HG02970 (cell line): ENCODE measurements at regions not wholly inside any gene's neighbourhood (a gene's known extent, or its start where the extent isn't known, plus 50 kb on each side); places are given as distances from the start of the nearest gene placed in this dataset.
"Not testable (repeated sequence)": the region's sequence is repeated elsewhere in the genome, so short reads cannot be mapped to it uniquely, and the experiment has no call there.

Experiments
- ATAC-seq: cut with Tn5 transposase; IDR thresholded peaks from one replicate; pipeline ENCODE4 v1.9.1; 2021; ENCODE audit warnings: mild to moderate bottlenecking, moderate library complexity, moderate number of reproducible peaks; ENCODE audit not compliant: unreplicated experiment, low FRiP score

- no peak for ATAC-seq
Observed at GRCh38 chr1:95578462-95578861, 344.5 kb downstream of the RWDD3 start.

DNA sequence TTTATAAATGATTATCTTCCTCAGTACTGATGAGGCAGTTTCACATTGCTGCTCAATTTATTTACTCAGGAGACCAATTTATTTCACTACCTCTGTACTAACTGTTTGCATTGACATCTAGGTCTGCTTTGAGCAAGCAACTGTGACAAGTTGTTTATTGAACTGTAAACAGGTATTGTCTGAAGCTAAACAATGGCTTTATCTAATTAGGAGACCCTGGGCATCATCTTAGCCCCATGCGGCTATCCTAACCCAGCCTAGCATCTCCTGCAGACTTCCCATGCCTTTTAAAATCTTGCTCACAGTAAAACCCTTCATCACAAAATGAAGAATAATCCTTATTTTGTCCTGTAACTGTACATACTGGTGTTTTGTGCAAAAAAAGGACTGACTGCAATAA lies 348.2 kb downstream of the RWDD3 start:
- no peak for ATAC-seq

DNA sequence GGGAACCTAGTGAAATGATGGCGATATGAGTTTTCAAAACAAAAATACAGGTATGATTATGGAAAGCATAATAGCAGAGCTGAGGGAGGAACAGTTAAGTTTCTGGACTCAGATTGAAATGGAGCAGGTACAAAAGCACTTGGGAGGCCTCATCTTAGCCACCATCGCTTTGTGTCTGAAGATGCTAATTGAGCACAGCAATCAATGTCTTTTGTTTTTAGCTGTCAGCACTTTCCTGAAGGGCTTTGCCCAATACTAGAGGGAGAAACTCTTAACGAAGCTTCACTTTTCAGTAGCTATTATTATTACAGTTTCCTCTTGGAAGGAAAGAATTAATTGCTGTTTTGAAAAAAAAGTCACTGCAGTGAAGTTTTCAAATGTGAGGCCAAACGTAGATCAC lies 348.7 kb downstream of the RWDD3 start:
- ATAC-seq: no peak

- ATAC-seq: no peak
Observed at GRCh38 chr1:95583661-95584210, 349.7 kb downstream of the RWDD3 start.

GRCh38 chr1:95584315-95584714 lies 350.3 kb downstream of the RWDD3 start:
- no peak for ATAC-seq

DNA sequence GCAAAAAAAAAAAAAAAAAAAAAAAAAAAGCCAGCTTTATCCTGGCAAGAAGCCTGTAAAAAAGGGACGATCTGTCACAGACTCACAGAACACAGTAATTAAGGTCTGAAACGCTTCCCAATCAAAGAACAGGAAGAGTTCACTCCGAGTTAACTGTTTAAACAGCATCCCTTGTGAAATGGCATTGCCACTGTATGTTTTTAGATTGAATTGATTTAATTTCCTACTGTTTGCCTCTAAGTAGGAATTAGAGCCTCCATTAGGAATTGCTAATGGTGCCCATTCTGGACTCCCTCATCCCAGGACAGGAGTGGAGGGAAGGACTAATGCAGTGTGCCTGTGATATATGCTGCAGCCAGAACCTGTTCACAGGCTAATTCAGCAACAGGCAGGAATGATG lies 370.8 kb downstream of the RWDD3 start:
- no peak for ATAC-seq

- no peak for ATAC-seq
Observed at GRCh38 chr1:95614197-95614596, 380.2 kb downstream of the RWDD3 start.

- ATAC-seq: no peak
Observed at GRCh38 chr1:95615421-95615820, 381.4 kb downstream of the RWDD3 start.

GRCh38 chr1:95620076-95620475 lies 386.1 kb downstream of the RWDD3 start:
- no peak for ATAC-seq

- ATAC-seq: no peak
Observed at GRCh38 chr1:95622609-95623008, 388.6 kb downstream of the RWDD3 start.

DNA sequence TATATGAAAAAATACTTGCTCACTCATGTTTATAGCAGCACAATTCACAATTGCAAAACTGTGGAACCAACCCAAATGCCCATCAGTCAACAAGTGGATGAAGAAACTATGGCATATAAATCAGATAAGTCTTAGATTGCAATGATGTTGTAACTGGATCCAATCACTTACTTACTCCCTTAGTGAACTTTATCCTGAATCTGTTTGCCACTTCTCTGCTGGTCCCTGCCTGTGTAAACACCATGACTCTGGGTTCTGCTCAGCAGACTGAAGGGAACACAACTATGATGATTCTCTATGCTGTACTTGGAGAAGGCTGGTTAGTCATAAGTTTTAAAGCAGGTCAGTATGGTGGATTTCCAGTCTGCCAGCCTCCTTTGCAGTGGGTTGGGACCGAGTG lies 391.2 kb downstream of the RWDD3 start:
- no peak for ATAC-seq

- ATAC-seq: no peak
Observed at GRCh38 chr1:95627244-95627643, 393.2 kb downstream of the RWDD3 start.

GRCh38 chr1:95631695-95632094 lies 397.7 kb downstream of the RWDD3 start:
- no peak for ATAC-seq

GRCh38 chr1:95635811-95636210 lies 401.8 kb downstream of the RWDD3 start:
- no peak for ATAC-seq

DNA sequence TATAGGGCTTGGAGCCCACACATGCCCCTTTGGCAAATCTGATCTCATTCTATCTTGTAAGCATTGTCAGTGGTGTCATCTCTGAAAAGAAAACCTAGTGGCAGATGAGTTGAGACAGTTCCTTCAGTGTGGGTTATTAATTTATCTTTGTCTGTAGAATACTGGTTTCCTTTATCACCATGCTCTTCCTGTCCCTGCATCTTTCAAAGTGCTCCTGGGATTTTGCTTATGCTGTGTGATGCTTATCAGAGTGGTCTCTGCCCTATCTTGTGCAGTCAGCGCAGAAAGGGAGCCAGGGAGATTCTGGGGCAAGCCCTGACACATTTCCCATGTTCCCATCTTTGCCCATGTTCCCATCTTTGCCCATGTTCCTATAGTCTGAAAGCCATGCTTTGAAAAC lies 402.9 kb downstream of the RWDD3 start:
- ATAC-seq: no peak

DNA sequence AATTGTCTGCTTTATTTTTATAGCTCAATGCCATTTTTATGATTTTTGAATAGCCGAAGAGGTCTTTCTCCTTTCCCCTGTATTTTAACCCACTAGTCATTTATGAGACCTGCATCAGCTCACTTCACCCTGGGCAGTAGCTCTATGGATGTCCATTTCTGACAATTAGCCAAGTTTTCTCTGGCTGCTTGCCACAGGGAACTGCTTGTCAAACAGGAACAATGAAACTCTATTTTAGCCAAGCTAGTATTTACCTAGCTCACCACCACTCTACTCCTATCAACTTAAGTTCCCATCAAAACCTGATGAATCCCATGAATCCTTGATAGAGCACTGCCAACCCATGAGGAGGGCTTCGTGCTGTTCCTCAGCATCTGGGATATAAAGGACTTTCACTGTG lies 406.7 kb downstream of the RWDD3 start:
- ATAC-seq: no peak

DNA sequence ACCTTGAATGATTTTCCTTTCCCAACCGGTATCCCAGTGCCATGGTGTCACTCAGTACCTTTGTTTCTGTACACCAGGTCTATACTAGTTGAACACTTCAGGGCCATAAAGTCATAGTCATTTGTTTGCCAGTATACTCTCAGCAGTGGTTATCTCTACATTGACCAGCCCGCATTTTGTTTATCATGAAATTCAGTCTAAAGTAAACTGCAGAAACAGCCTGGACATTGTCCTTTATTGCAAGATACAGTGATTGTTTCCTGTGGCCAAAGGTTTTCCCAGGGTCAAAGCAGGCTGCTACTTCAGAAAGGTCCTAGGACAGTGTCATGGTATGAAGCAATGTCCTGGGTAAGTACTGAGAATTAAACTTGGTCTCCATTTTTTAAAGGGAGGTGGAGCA lies 407.4 kb downstream of the RWDD3 start:
- no peak for ATAC-seq

DNA sequence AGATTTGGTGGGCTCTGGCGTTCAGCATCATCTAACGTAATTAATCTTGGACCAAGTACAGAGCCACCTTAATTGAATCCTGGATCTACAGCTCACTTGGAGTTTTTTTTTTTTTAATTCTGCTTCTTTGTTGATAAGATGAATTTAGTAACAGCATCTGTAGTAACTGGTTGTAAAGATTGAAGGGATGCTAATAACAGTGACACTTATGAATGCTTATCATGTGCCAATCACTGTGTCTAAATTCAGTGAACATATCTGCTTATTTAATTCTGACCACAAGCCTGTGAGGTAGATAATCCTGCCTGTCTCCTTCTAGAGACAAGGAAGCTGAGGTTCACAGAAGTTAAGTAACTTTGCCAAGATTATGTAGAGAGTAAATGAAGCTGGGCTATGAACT lies 408.0 kb downstream of the RWDD3 start:
- no peak for ATAC-seq

- no peak for ATAC-seq
Observed at GRCh38 chr1:95643071-95643470, 409.1 kb downstream of the RWDD3 start.

- ATAC-seq: not testable (repeated sequence)
Observed at GRCh38 chr1:95645126-95645525, 411.1 kb downstream of the RWDD3 start.

DNA sequence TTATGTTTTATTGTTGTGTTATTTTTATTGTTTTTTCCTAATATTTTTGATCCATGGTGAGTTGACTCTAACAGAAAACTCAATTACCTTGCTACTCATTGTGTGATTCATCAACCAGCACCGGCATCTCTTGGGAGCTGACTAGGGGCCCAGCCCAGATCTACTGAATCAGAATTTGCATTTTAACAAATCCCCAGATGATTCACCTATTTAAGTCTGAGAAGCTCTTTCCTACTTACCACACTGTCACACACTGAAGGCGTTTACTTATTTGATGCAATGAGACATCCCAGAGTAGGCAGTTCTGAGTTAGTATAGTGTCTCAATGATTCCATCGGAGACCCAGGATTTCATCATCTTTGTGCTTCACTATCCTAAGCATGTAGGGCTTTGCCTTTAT lies 416.6 kb downstream of the RWDD3 start:
- ATAC-seq: no peak

- ATAC-seq: no peak
Observed at GRCh38 chr1:95652423-95652965, 418.5 kb downstream of the RWDD3 start.

- ATAC-seq: no peak
Observed at GRCh38 chr1:95653618-95654017, 419.6 kb downstream of the RWDD3 start.
